AG10803 (cell line): ENCODE measurements at regions not wholly inside any gene's neighbourhood (a gene's known extent, or its start where the extent isn't known, plus 50 kb on each side); places are given as distances from the start of the nearest gene placed in this dataset.

Source experiments
- DNase-seq: peaks from one replicate; pipeline ENCODE4 v3.0.0; 2010; ENCODE audit warnings: low read depth
- H3K4me3 ChIP-seq: 2 replicates; pipeline ENCODE4 v1.5.1; 2011; ENCODE audit warnings: mild to moderate bottlenecking, low read length, control low read depth
- TF ChIP-seq, protein P1 (sequence below): conservative IDR thresholded peaks from 2 replicates; pipeline ENCODE4 v1.5.1; 2011; ENCODE audit warnings: mild to moderate bottlenecking, low read length, control low read depth, inconsistent platforms

DNA sequence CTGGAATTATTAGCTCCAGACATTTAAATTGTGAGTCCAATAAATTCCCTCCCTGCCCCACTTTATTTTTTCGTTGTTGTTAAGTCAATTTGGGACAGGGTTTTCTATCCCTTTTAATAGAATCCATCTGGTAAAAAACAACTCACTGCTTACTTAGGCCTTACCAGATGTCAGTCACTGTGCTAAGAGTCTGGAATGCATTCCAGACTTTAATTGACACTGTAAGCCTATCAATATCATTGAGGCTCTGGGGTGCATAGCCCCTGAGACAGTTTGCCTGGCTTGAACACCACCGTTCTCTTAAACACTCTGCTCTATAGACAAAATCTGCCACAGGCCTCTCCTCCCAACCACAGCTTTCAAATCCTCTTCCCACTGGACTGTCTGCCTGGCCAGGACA lies 175.9 kb downstream of the NSG2 start:
- no peak overlapping the region for H3K4me3 ChIP-seq
- DNase-seq: no peak
- TF ChIP-seq, protein P1, sequence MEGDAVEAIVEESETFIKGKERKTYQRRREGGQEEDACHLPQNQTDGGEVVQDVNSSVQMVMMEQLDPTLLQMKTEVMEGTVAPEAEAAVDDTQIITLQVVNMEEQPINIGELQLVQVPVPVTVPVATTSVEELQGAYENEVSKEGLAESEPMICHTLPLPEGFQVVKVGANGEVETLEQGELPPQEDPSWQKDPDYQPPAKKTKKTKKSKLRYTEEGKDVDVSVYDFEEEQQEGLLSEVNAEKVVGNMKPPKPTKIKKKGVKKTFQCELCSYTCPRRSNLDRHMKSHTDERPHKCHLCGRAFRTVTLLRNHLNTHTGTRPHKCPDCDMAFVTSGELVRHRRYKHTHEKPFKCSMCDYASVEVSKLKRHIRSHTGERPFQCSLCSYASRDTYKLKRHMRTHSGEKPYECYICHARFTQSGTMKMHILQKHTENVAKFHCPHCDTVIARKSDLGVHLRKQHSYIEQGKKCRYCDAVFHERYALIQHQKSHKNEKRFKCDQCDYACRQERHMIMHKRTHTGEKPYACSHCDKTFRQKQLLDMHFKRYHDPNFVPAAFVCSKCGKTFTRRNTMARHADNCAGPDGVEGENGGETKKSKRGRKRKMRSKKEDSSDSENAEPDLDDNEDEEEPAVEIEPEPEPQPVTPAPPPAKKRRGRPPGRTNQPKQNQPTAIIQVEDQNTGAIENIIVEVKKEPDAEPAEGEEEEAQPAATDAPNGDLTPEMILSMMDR: no peak

DNA sequence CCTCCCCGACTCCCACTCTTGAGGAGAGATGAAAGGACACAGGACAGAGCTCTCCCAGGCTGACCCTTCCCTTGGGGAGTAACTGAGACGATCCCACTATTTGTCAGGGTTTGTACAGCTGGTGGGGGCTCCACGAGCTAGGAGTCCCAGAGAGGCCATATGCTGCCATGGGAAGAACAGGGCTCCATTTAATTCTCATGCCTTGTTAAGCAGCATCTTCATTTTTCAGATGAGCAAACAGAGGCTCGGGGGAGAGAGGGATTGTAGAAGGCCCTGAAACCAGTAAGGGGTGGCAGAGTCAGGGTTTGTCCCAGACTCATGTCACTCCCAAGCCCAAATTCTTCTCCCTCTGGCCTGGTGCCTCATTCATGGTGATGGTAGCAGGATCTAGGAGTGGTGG lies 176.4 kb downstream of the NSG2 start:
- TF ChIP-seq, protein P1: no peak

DNA sequence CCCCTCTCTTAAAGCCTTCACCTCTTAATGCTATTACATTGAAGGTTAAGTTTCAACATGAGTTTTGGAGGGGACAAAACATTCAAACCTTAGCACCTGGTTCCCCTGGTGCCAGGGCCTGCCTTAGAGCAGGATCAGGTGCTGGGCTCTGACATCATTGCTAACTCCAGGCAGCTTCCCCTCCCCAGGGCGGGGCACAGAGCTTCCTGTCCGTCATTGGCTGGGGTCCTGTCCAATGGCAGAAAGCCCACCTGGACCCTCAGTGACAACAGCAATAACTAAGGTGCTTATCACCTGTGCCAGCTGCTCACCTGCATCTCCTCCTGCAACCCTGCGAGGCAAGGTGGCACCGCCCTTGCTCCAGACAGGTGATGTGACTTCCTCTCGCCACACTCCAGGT lies 177.4 kb downstream of the NSG2 start:
- TF ChIP-seq, protein P1: no peak
- no peak for DNase-seq

More for the DNA sequence above, 176.4 kb downstream of the NSG2 start:
- no peak overlapping the region for H3K4me3 ChIP-seq
- no peak for DNase-seq

DNA sequence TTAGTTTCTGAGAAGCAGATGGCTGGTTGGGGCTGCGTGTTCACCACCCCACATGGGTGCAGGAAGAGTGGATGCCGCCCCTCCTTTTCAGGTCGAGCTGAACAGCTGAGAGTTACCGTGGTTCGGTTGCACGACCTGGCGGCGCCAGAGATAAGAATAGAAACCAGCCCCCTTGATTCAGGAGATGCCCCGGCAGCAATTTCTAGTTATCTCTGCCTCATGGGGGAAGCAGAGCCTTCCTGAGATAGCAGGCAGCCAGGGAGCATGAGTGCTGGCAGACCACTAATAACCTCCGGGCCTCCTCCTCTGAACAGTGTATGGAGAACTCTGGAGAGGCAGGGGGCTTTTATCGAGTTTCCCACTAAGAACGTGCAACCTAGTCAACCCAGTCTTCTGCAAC lies 177.8 kb downstream of the NSG2 start:
- DNase-seq: no peak
- TF ChIP-seq, protein P1: no peak
- H3K4me3 ChIP-seq: no peak overlapping the region

More for the DNA sequence above, 177.4 kb downstream of the NSG2 start:
- H3K4me3 ChIP-seq: no peak overlapping the region

DNA sequence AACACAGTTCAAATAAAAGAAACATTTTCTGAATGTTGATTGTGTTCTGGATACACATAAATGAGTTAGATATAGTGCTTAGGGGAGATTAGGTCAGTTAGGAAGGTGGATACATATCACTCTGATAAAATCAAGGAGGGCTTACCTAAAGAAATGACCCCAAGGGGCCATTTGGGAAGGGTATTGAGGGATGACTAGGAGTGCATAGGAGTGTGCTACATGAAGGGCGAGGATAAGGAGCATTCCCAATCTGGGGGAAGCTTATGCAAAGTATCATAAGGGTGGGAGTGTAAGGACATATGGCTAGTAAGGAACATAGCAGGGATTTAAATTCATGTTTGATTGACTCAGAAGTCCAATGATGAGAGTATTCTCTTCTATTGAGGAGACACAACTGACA lies 183.6 kb downstream of the NSG2 start:
- DNase-seq: no peak
- no peak overlapping the region for H3K4me3 ChIP-seq
- TF ChIP-seq, protein P1: no peak

DNA sequence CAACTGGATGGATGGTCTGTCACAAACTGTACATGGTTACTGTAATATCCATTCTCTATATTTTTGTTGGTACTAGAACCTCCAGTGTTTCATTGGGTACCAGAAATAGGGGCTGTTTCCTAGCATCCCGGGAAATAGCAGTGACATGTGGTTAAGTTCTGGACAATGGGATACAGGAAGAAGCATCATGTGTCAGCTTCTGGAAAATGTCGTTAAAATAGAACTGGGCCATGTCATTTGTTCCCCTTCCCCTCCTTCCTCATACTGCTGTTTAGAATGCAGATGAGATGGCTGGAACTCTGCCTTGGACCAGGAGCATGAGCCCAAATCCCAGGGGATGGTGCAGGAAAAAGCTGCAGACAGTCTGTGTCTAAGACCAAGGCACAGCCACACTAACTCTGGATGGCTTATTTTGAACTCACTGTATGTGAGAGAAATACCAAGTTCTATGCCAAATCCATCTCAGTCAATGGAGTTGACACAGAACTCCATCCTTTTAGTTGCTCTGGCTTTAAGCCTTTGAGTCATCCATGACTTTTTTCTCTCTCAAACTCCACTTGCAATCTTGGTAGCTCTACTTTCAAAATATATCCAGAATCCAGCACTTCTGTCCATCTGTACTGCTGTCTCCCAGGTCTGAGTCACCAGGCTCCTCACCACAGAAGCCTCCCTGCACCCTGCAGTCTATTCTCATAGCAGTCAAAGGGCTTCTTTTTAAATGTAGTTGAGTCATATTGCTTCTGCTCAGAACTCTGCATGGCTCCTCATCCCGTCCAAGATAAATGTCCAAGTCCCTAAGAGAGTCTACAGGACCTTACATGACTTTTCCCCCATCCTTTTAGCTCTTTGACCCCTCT lies 184.2 kb downstream of the NSG2 start:
- TF ChIP-seq, protein P1: no peak
- peak; percentile 54 for DNase-seq

DNA sequence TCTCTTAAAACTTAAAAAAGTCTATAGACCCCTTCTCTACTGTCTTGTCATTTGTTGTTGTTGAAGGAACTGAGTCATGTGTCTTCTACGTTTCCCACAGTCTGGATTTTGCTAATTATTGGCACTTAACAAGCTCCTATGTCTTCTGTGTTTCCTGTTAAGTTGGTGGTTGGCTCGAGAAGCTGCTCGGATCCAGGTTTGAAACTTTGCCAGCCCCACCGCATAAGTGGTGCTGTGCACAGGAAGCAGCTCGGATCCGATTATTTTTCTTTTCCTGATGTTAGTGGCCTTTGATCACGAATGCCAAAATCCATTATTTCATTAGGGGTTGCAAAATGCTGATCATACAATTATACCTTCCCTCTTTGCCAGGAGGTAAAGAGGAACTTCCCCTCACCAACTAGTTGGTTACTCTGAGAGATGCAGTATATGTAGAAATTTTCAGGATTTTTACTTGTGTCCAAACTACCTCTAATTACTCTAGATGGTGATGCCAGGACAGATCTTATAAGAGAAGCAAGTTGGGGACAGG lies 186.5 kb downstream of the NSG2 start:
- no peak overlapping the region for H3K4me3 ChIP-seq
- DNase-seq: peak; percentile 45
- TF ChIP-seq, protein P1: no peak

More for the DNA sequence above, 184.2 kb downstream of the NSG2 start:
- no peak overlapping the region for H3K4me3 ChIP-seq
